Caco-2 (cell line): ENCODE measurements at regions not wholly inside any gene's neighbourhood (a gene's known extent, or its start where the extent isn't known, plus 50 kb on each side); places are given as distances from the start of the nearest gene placed in this dataset.

Experiments used
- BruUV-seq: library from RNA; stranded (reverse); fragments of 400-500 nt; replicated peaks from 2 replicates; lab custom pipeline; 2021; lab: Mats Ljungman, UMichigan
- CTCF ChIA-PET: fragments of 300-600 bp; sonication (Branson Sonifier 250); formaldehyde crosslinking; loops from one replicate; lab custom pipeline; 2022; ENCODE audit warnings: antibody characterized with exemption; lab: Charles Lee
- POLR2A ChIA-PET: fragments of 300-600 bp; sonication (Branson Sonifier 250); formaldehyde crosslinking; loops from one replicate; lab custom pipeline; 2022; ENCODE audit warnings: antibody characterized with exemption; lab: Charles Lee
- DNase-seq, 2 experiments: peaks; one replicate each; pipeline versions ENCODE4 v3.0.0 to v3.0.0-alpha.2; 2020 to 2022
- H3K27me3 ChIP-seq: replicated peaks from 2 replicates; pipeline ENCODE4 v1.6.0; 2011; ENCODE audit warnings: low read length; ENCODE audit not compliant: control insufficient read depth, insufficient read depth
- H3K36me3 ChIP-seq: 2 replicates; pipeline ENCODE4 v1.5.1; 2011; ENCODE audit warnings: low read length; ENCODE audit not compliant: control insufficient read depth, insufficient read depth
- H3K4me1 ChIP-seq: fragments of 250-450 bp; sonication (Bioruptor Pico); 2 replicates; pipeline ENCODE4 v1.5.1; 2020; ENCODE audit warnings: mild to moderate bottlenecking
- H3K4me3 ChIP-seq: 2 replicates; pipeline ENCODE4 v1.5.1; 2011; ENCODE audit warnings: low read depth, mild to moderate bottlenecking, control low read depth, low read length
- H3K9me3 ChIP-seq: fragments of 250-450 bp; sonication (Bioruptor Pico); 2 replicates; pipeline ENCODE4 v1.5.1; 2020; ENCODE audit warnings: mild to moderate bottlenecking, moderate library complexity
- H3K27ac Mint-ChIP-seq: one replicate; pipeline ENCODE4 v1.8.0; 2022; ENCODE audit warnings: mixed read lengths; ENCODE audit not compliant: unreplicated experiment
- H3K27me3 Mint-ChIP-seq: one replicate; pipeline ENCODE4 v1.8.0; 2022; ENCODE audit warnings: mixed read lengths; ENCODE audit not compliant: insufficient read depth, unreplicated experiment
- H3K36me3 Mint-ChIP-seq: one replicate; pipeline ENCODE4 v1.8.0; 2022; ENCODE audit warnings: mild to moderate bottlenecking, mixed read lengths; ENCODE audit not compliant: insufficient read depth, unreplicated experiment
- H3K4me1 Mint-ChIP-seq: one replicate; pipeline ENCODE4 v1.8.0; 2022; ENCODE audit warnings: low read depth, mixed read lengths; ENCODE audit not compliant: unreplicated experiment
- H3K4me3 Mint-ChIP-seq: one replicate; pipeline ENCODE4 v1.8.0; 2022; ENCODE audit warnings: mild to moderate bottlenecking, moderate library complexity, mixed read lengths; ENCODE audit not compliant: unreplicated experiment
- H3K9me3 Mint-ChIP-seq: one replicate; pipeline ENCODE4 v1.8.0; 2022; ENCODE audit warnings: mixed read lengths; ENCODE audit not compliant: unreplicated experiment
- intact Hi-C: fragments of 100-400 bp; cut with micrococcal nuclease; formaldehyde crosslinking; loops from one replicate; pipeline ENCODE4 v1.10.0; 2022; ENCODE audit not compliant: unreplicated experiment
- TF ChIP-seq, protein P1 (sequence below), 2 experiments: fragments of 200-600 bp in 1 of 2; IDR thresholded peaks; 1 replicate in 1 of 2; 2 replicates in 1 of 2; pipeline versions ENCODE4 v1.5.1 to v1.8.0; 2011 to 2022; ENCODE audit warnings: antibody characterized with exemption in 1 of 2, control low read depth in 1 of 2, inconsistent platforms in 1 of 2, low read depth in 1 of 2, low read length in 1 of 2, mild to moderate bottlenecking in 1 of 2, moderate library complexity in 1 of 2; ENCODE audit not compliant: insufficient read depth in 1 of 2, severe bottlenecking in 1 of 2, unreplicated experiment in 1 of 2

DNA sequence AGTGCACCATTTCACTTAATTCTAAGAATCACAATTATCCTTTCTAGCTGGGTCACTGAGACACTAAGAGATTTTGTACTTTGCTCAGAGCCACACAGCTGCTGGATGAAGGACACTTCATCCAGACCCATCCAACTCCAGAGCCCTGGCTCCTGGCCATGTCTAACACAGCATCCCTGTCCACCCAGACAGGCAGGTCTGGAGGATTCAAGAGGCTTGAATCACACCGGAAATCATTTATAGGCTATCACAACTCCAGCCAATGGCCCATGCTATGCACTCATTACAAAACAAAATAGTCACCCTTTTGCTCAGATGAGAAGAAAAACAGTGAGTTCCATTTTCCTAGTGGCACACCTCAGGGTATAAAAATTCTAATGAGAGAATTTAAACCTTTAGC is 198.2 kb upstream of the LMCD1 start:
- no TSS peak for BruUV-seq
- no peaks in the 10 kb centered on the region for H3K36me3 Mint-ChIP-seq
- no peaks in the 10 kb centered on the region for H3K4me1 Mint-ChIP-seq
- no peaks in the 10 kb centered on the region for H3K4me1 ChIP-seq
- H3K27me3 Mint-ChIP-seq: peaks cover 10% of the 10 kb centered on the region
- no peaks in the 10 kb centered on the region for H3K9me3 ChIP-seq
- CTCF ChIA-PET: no interaction called here
- H3K4me3 ChIP-seq: no peak overlapping the region
- H3K9me3 Mint-ChIP-seq: no peaks in the 10 kb centered on the region
- TF ChIP-seq, protein P1, sequence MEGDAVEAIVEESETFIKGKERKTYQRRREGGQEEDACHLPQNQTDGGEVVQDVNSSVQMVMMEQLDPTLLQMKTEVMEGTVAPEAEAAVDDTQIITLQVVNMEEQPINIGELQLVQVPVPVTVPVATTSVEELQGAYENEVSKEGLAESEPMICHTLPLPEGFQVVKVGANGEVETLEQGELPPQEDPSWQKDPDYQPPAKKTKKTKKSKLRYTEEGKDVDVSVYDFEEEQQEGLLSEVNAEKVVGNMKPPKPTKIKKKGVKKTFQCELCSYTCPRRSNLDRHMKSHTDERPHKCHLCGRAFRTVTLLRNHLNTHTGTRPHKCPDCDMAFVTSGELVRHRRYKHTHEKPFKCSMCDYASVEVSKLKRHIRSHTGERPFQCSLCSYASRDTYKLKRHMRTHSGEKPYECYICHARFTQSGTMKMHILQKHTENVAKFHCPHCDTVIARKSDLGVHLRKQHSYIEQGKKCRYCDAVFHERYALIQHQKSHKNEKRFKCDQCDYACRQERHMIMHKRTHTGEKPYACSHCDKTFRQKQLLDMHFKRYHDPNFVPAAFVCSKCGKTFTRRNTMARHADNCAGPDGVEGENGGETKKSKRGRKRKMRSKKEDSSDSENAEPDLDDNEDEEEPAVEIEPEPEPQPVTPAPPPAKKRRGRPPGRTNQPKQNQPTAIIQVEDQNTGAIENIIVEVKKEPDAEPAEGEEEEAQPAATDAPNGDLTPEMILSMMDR (IDR thresholded peaks at IDR 0.05; ENCODE audit: insufficient read depth in 1 of 2, low read depth in 1 of 2, low read length in 1 of 2, severe bottlenecking in 1 of 2, unreplicated experiment in 1 of 2): no peak
- DNase-seq: no peak
- H3K27ac Mint-ChIP-seq: no peak overlapping the region
- H3K4me3 Mint-ChIP-seq: no peak overlapping the region
- no peaks in the 10 kb centered on the region for H3K36me3 ChIP-seq
- POLR2A ChIA-PET: no interaction called here
- intact Hi-C loops: no loop called here
- H3K27me3 ChIP-seq: no peaks in the 10 kb centered on the region

DNA sequence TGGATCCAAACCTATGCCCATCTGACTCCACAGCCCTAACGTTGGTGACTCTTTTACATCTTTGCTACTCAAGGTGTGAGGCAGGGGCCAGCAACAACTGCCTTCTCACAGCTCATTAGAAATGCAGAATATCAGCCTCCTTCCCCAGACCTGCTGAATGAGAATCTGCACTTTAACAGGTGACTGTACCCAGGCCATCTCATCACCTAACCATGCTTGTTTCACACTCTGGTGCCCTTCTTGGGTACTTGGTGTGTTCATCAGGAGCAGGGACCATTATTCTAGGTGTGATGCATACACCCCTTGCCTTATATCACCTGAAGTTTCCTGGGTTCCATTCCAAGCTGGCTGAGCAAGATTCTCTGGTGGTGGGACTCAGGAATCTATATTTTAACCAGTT is 196.3 kb upstream of the LMCD1 start:
- Mint-ChIP-seq H3K27me3 (peaks cover 10% of the 10 kb centered on the region), H3K27ac (no peak overlapping the region), H3K4me1 (no peaks in the 10 kb centered on the region), H3K9me3 (no peaks in the 10 kb centered on the region), H3K4me3 (no peak overlapping the region), H3K36me3 (no peaks in the 10 kb centered on the region)
- Histone ChIP-seq H3K4me3 (no peak overlapping the region), H3K36me3 (no peaks in the 10 kb centered on the region), H3K4me1 (no peaks in the 10 kb centered on the region), H3K27me3 (no peaks in the 10 kb centered on the region), H3K9me3 (no peaks in the 10 kb centered on the region)
- no peak for DNase-seq
- CTCF ChIA-PET: no interaction called here
- no TSS peak for BruUV-seq
- POLR2A ChIA-PET: no interaction called here
- intact Hi-C loops: no loop called here
- TF ChIP-seq, protein P1 (IDR thresholded peaks at IDR 0.05; ENCODE audit: insufficient read depth in 1 of 2, low read depth in 1 of 2, low read length in 1 of 2, severe bottlenecking in 1 of 2, unreplicated experiment in 1 of 2): no peak

DNA sequence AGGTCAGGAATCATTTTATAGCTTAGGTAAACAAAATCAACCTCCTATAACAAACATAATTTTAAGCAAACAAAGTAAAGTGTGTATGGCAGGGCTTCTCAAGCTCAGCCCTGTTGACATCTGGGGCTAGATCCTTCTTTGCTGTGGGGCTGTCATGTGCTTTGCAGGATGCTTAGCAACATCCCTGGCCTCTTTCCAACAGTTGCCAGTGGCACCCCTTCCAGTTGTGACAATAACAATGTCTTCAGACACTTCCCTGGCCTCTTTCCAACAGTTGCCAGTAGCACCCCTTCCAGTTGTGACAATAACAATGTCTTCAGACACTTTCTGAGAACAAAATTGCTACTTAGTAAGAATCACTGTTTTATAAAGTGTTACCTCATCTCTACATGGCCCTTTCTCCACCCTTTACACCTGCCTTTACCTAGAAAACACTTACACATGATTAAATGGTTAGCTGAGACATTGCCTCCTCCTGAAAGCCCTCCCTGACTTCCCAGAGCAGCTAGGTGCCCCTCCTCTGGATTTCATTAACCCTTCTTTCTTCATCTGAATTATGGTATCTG is 194.0 kb upstream of the LMCD1 start:
- no peaks in the 10 kb centered on the region for H3K4me1 ChIP-seq
- no peak overlapping the region for H3K27ac Mint-ChIP-seq
- TF ChIP-seq, protein P1 (IDR thresholded peaks at IDR 0.05; ENCODE audit: insufficient read depth in 1 of 2, low read depth in 1 of 2, low read length in 1 of 2, severe bottlenecking in 1 of 2, unreplicated experiment in 1 of 2): no peak
- H3K27me3 ChIP-seq: no peaks in the 10 kb centered on the region
- no peaks in the 10 kb centered on the region for H3K9me3 ChIP-seq
- no peak overlapping the region for H3K4me3 Mint-ChIP-seq
- intact Hi-C loops: no loop called here
- no peaks in the 10 kb centered on the region for H3K36me3 ChIP-seq
- no peak overlapping the region for H3K4me3 ChIP-seq
- no peaks in the 10 kb centered on the region for H3K9me3 Mint-ChIP-seq
- no peaks in the 10 kb centered on the region for H3K36me3 Mint-ChIP-seq
- peaks cover 7% of the 10 kb centered on the region for H3K27me3 Mint-ChIP-seq
- no peak for DNase-seq
- POLR2A ChIA-PET: no interaction called here
- CTCF ChIA-PET: no interaction called here
- H3K4me1 Mint-ChIP-seq: no peaks in the 10 kb centered on the region
- no TSS peak for BruUV-seq
